ENCODE measurements at regions not wholly inside any gene's neighbourhood (a gene's known extent, or its start where the extent isn't known, plus 50 kb on each side); places are given as distances from the start of the nearest gene placed in this dataset.

- TF ChIP-seq OSR1 (CRISPR knock-in tag; IDR thresholded peaks at IDR 0.05) (no peak), ESRRG (CRISPR knock-in tag; IDR thresholded peaks at IDR 0.05) (no peak), ARNTL (CRISPR knock-in tag; IDR thresholded peaks at IDR 0.05; ENCODE audit: borderline replicate concordance, low read depth) (no peak), TCF4 (CRISPR knock-in tag; IDR thresholded peaks at IDR 0.05; ENCODE audit: borderline replicate concordance) (no peak), ZC3H10 (CRISPR knock-in tag; IDR thresholded peaks at IDR 0.05) (no peak), CSDC2 (CRISPR knock-in tag; IDR thresholded peaks at IDR 0.05) (no peak), ZFP3 (CRISPR knock-in tag; IDR thresholded peaks at IDR 0.05) (no peak), CSRNP3 (CRISPR knock-in tag; IDR thresholded peaks at IDR 0.05) (no peak), TOX (CRISPR knock-in tag; IDR thresholded peaks at IDR 0.05; ENCODE audit: borderline replicate concordance) (no peak), ISL1 (CRISPR knock-in tag; IDR thresholded peaks at IDR 0.05) (no peak), ZNF565 (CRISPR knock-in tag; conservative IDR thresholded peaks at IDR 0.05; ENCODE audit: low read depth) (no peak), SNAI2 (CRISPR knock-in tag; IDR thresholded peaks at IDR 0.05) (no peak), PATZ1 (CRISPR knock-in tag; IDR thresholded peaks at IDR 0.05; ENCODE audit: borderline replicate concordance) (no peak), GLIS3 (CRISPR knock-in tag; IDR thresholded peaks at IDR 0.05) (no peak), CREB5 (CRISPR knock-in tag; IDR thresholded peaks at IDR 0.05; ENCODE audit: low read depth) (no peak), RARB (CRISPR knock-in tag; IDR thresholded peaks at IDR 0.05) (no peak)
- no peak for ATAC-seq
Observed at GRCh38 chr18:31218671-31219383, 56.2 kb upstream of the DSC1 start.

- TF ChIP-seq CSRNP3 (CRISPR knock-in tag; IDR thresholded peaks at IDR 0.05) (no peak), ZNF565 (CRISPR knock-in tag; conservative IDR thresholded peaks at IDR 0.05; ENCODE audit: low read depth) (no peak), ZNF70 (CRISPR knock-in tag; IDR thresholded peaks at IDR 0.05) (no peak), BACH2 (CRISPR knock-in tag; IDR thresholded peaks at IDR 0.05; ENCODE audit: borderline replicate concordance) (no peak), ZNF8 (CRISPR knock-in tag; IDR thresholded peaks at IDR 0.05) (no peak), TOX (CRISPR knock-in tag; IDR thresholded peaks at IDR 0.05; ENCODE audit: borderline replicate concordance) (no peak), POU6F1 (CRISPR knock-in tag; IDR thresholded peaks at IDR 0.05; ENCODE audit: borderline replicate concordance, low read depth) (no peak), CREB5 (CRISPR knock-in tag; IDR thresholded peaks at IDR 0.05; ENCODE audit: low read depth) (no peak), ZFP30 (CRISPR knock-in tag; IDR thresholded peaks at IDR 0.05) (no peak), ESRRG (CRISPR knock-in tag; IDR thresholded peaks at IDR 0.05) (no peak), ZC3H10 (CRISPR knock-in tag; IDR thresholded peaks at IDR 0.05) (no peak), GLIS3 (CRISPR knock-in tag; IDR thresholded peaks at IDR 0.05) (no peak), ZFP3 (CRISPR knock-in tag; IDR thresholded peaks at IDR 0.05) (no peak), CSDC2 (CRISPR knock-in tag; IDR thresholded peaks at IDR 0.05) (no peak), ISL1 (CRISPR knock-in tag; IDR thresholded peaks at IDR 0.05) (no peak), PATZ1 (CRISPR knock-in tag; IDR thresholded peaks at IDR 0.05; ENCODE audit: borderline replicate concordance) (no peak)
Observed at GRCh38 chr18:31219395-31219794, 56.7 kb upstream of the DSC1 start.

More at GRCh38 chr18:31219395-31219794, 56.7 kb upstream of the DSC1 start:
- ATAC-seq: no peak

Data from SK-N-SH treated with all-trans-retinoic acid at 6 μM for 48 hours (cell line).